ENCODE measurements at regions not wholly inside any gene's neighbourhood (a gene's known extent, or its start where the extent isn't known, plus 50 kb on each side); places are given as distances from the start of the nearest gene placed in this dataset.

- DNase-seq (ENCODE audit: low read depth, low spot score) = no peak
- ChIA-PET CTCF (interaction anchor here (0.8 to 2.8 kb wide), 4 partner anchors 18 to 279 kb away, joined by 3 to 10 read pairs (median 4); no protein-coding TSS in a partner anchor), POLR2A (no interaction called here)
- H3K27ac ChIP-seq (ENCODE audit: low read depth, low read length) = no peak overlapping the region
- H3K9me3 ChIP-seq (ENCODE audit: control insufficient read depth, insufficient read depth, low read length) = no peaks in the 10 kb centered on the region
- H3K27me3 ChIP-seq (ENCODE audit: control insufficient read depth, insufficient read depth, low read length) = no peaks in the 10 kb centered on the region
- TF ChIP-seq CTCF (IDR thresholded peaks at IDR 0.05; ENCODE audit: low read depth, low read length) = no peak
- H3K4me3 ChIP-seq (ENCODE audit: low read depth, low read length) = no peak overlapping the region
Measured at GRCh38 chr3:120524171-120524923, 71.8 kb upstream of the NDUFB4 start.

DNA sequence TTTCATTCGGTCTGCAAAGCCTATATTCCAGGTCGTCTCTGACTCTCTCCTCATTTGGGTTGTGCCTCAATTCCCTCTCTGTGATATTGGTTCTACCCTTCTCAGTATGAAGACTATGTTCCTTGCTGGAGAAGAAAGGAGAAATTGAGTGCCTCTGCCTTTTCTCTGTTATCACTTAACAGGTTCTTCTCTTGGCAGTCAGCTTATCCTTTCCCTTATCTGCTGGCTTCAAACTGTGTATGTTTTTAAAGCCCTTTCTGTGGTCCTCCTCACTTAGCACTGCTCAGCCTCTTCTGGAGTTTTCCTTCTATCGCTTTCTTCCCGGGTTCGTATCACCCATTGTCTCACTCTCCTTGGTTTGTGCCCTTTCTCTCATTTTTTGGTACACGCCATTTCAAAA, 65.3 kb upstream of the FSTL1 start:
- Histone ChIP-seq H3K27me3 (ENCODE audit: control insufficient read depth, insufficient read depth, low read length) (no peaks in the 10 kb centered on the region), H3K27ac (ENCODE audit: low read depth, low read length) (no peak overlapping the region), H3K4me3 (ENCODE audit: low read depth, low read length) (no peak overlapping the region), H3K9me3 (ENCODE audit: control insufficient read depth, insufficient read depth, low read length) (no peaks in the 10 kb centered on the region)
- TF ChIP-seq CTCF (IDR thresholded peaks at IDR 0.05; ENCODE audit: low read depth, low read length) = no peak
- ChIA-PET CTCF (interaction anchor here (0.6 to 0.8 kb wide), 2 partner anchors 98 to 277 kb away, joined by 4 to 5 read pairs; no protein-coding TSS in a partner anchor), POLR2A (no interaction called here)
- DNase-seq (ENCODE audit: low read depth, low spot score) = no peak

DNA sequence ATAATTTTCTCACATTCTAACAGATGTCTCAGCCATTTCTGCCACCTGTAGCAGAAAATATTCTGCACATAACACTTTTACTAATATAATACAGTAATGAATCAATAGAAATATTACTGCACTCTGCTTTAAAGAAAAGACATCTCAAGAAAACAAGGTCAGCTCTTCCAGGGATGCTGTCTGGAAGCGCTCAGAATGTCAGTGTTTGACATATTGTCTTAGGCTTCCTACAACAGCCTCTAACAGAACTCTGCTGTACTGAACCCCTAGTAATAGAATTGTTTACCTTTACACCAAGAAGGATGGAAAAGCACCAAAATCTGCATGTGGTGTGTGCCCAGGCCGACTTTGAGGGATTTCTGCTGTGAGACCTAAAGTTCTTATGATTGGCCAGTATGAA, 61.9 kb upstream of the FSTL1 start:
- Histone ChIP-seq H3K9me3 (ENCODE audit: control insufficient read depth, insufficient read depth, low read length) (no peaks in the 10 kb centered on the region), H3K27ac (ENCODE audit: low read depth, low read length) (no peak overlapping the region), H3K27me3 (ENCODE audit: control insufficient read depth, insufficient read depth, low read length) (no peaks in the 10 kb centered on the region), H3K4me3 (ENCODE audit: low read depth, low read length) (no peak overlapping the region)
- no peak for DNase-seq (ENCODE audit: low read depth, low spot score)
- POLR2A ChIA-PET = no interaction called here
- CTCF ChIA-PET = interaction anchor here (0.6 to 1.7 kb wide), 2 partner anchors 86 to 95 kb away, joined by 3 to 8 read pairs; no protein-coding TSS in a partner anchor
- TF ChIP-seq CTCF (IDR thresholded peaks at IDR 0.05; ENCODE audit: low read depth, low read length) = no peak

DNA sequence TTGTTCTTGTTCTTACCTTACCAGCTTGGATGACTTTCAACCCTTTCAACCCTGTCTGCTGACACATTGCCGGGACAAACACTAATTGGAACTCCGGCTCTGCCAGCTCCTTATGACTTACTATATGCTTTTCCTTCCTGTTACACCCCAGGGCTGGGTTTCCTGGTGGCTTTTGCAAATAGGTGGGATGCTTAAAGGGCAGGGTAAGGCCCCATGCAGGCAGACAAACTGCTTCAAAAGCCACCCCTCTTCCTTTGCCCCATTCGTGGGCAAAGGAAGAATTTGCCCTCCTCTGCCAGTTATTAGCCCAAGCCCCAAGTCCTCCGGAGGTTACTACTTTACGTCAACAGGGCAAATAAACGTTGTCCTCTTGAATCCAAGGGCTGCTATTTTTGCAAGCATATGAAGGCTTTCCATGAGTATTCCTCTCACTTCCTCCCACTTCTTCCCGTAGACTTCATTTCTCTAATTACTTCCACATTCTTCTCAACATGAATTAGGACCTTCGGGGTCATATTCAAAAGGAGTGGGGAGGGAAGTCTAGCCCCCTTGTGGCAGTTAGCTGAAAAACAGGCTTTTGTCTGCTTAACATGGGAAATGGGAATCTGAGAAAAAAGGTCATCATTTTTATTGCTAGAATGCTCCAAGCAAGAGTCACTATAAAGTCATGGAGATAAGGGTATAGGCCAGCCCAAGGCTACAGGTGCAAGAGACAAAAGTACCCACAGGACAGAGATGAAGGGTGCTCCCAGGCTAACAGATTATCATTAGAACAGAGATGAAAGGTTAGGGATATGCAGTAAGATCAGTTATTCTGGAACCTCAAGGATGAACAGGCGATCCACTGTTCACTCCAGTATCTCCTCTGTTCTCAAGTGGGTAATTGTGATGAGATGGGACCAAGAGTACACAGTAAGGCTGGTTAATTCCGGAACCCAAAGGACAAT, 56.3 kb upstream of the FSTL1 start:
- ChIA-PET POLR2A (interaction anchor here (1.2 kb wide), 1 partner anchor 68 kb away, joined by 3 read pairs; no protein-coding TSS in a partner anchor), CTCF (interaction anchor here (0.7 to 1.6 kb wide), 9 partner anchors 8 to 586 kb away, joined by 3 to 9 read pairs (median 4); no protein-coding TSS in a partner anchor)
- Histone ChIP-seq H3K9me3 (ENCODE audit: control insufficient read depth, insufficient read depth, low read length) (no peaks in the 10 kb centered on the region), H3K27ac (ENCODE audit: low read depth, low read length) (no peak overlapping the region), H3K4me3 (ENCODE audit: low read depth, low read length) (no peak overlapping the region), H3K27me3 (ENCODE audit: control insufficient read depth, insufficient read depth, low read length) (no peaks in the 10 kb centered on the region)
- DNase-seq (ENCODE audit: low read depth, low spot score) = no peak
- TF ChIP-seq CTCF (IDR thresholded peaks at IDR 0.05; ENCODE audit: low read depth, low read length) = peak; percentile 79
